Trophoblast cell (in vitro differentiated cells and primary cell): ENCODE measurements at regions not wholly inside any gene's neighbourhood (a gene's known extent, or its start where the extent isn't known, plus 50 kb on each side); places are given as distances from the start of the nearest gene placed in this dataset.

Experiments used
- DNase-seq, 2 donors: peaks; one replicate each; pipeline ENCODE4 v3.0.0-alpha.2; 2016
- H2AFZ ChIP-seq: 2 replicates; pipeline ENCODE4 v1.6.1; 2013; ENCODE audit warnings: low read length, moderate library complexity, mild to moderate bottlenecking; ENCODE audit not compliant: insufficient read depth, poor library complexity
- H2AK5ac ChIP-seq: 2 replicates; pipeline ENCODE4 v1.6.1; 2013; ENCODE audit warnings: mild to moderate bottlenecking, low read length
- H2BK120ac ChIP-seq: 2 replicates; pipeline ENCODE4 v1.6.1; 2013; ENCODE audit warnings: low read length, mild to moderate bottlenecking, moderate library complexity; ENCODE audit not compliant: insufficient read depth, poor library complexity
- H2BK12ac ChIP-seq: 2 replicates; pipeline ENCODE4 v1.6.1; 2013; ENCODE audit warnings: mild to moderate bottlenecking, low read length, moderate library complexity
- H2BK5ac ChIP-seq: 2 replicates; pipeline ENCODE4 v1.6.1; 2013; ENCODE audit warnings: low read length, low read depth, moderate library complexity, mild to moderate bottlenecking; ENCODE audit not compliant: poor library complexity
- H3K14ac ChIP-seq: 2 replicates; pipeline ENCODE4 v1.6.1; 2013; ENCODE audit warnings: mild to moderate bottlenecking, low read length
- H3K18ac ChIP-seq: 2 replicates; pipeline ENCODE4 v1.6.1; 2013; ENCODE audit warnings: mild to moderate bottlenecking, low read length
- H3K23ac ChIP-seq: 2 replicates; pipeline ENCODE4 v1.6.1; 2013; ENCODE audit warnings: low read length
- H3K27ac ChIP-seq: 2 replicates; pipeline ENCODE4 v1.5.1; 2013; ENCODE audit warnings: low read depth, mild to moderate bottlenecking, inconsistent platforms, low read length, moderate library complexity
- H3K27me3 ChIP-seq: 2 replicates; pipeline ENCODE4 v1.6.1; 2013; ENCODE audit warnings: inconsistent platforms, mild to moderate bottlenecking, low read length, moderate library complexity; ENCODE audit not compliant: insufficient read depth
- H3K36me3 ChIP-seq, 2 experiments: 1 replicate in 1 of 2; 2 replicates in 1 of 2; pipeline ENCODE4 v1.6.1; 2013; ENCODE audit warnings: low read length in 2 of 2, mild to moderate bottlenecking in 2 of 2, moderate library complexity in 1 of 2; ENCODE audit not compliant: insufficient read depth in 2 of 2, control insufficient read depth in 1 of 2
- H3K4ac ChIP-seq: 2 replicates; pipeline ENCODE4 v1.6.1; 2013; ENCODE audit warnings: low read depth, mild to moderate bottlenecking, low read length, moderate library complexity
- H3K4me1 ChIP-seq, 2 experiments: 1 replicate in 1 of 2; 2 replicates in 1 of 2; pipeline ENCODE4 v1.6.1; 2013; ENCODE audit warnings: low read length in 2 of 2, mild to moderate bottlenecking in 2 of 2, moderate library complexity in 1 of 2; ENCODE audit not compliant: insufficient read depth in 2 of 2, control insufficient read depth in 1 of 2
- H3K4me2 ChIP-seq: 2 replicates; pipeline ENCODE4 v1.6.1; 2013; ENCODE audit warnings: inconsistent platforms, mild to moderate bottlenecking, low read length, moderate library complexity
- H3K4me3 ChIP-seq: 2 replicates; pipeline ENCODE4 v1.5.1; 2013; ENCODE audit warnings: mild to moderate bottlenecking, low read depth, low read length, inconsistent platforms
- H3K79me1 ChIP-seq: one replicate; pipeline ENCODE4 v1.6.1; 2013; ENCODE audit warnings: low read length
- H3K79me2 ChIP-seq: 2 replicates; pipeline ENCODE4 v1.6.1; 2013; ENCODE audit warnings: low read length, mild to moderate bottlenecking; ENCODE audit not compliant: control insufficient read depth, insufficient read depth, poor library complexity
- H3K9ac ChIP-seq: 2 replicates; pipeline ENCODE4 v1.6.1; 2013; ENCODE audit warnings: mild to moderate bottlenecking, low read length
- H3K9me3 ChIP-seq: 2 replicates; pipeline ENCODE4 v1.6.1; 2013; ENCODE audit warnings: low read depth, mild to moderate bottlenecking, control low read depth, inconsistent platforms, low read length; ENCODE audit not compliant: insufficient read depth
- H4K12ac ChIP-seq: 2 replicates; pipeline ENCODE4 v1.6.1; 2013; ENCODE audit warnings: low read depth, mild to moderate bottlenecking, low read length, moderate library complexity
- H4K8ac ChIP-seq: 2 replicates; pipeline ENCODE4 v1.6.1; 2013; ENCODE audit warnings: low read depth, mild to moderate bottlenecking, low read length, moderate library complexity
- H4K91ac ChIP-seq: one replicate; pipeline ENCODE4 v1.6.1; 2013; ENCODE audit warnings: low read depth, mild to moderate bottlenecking, low read length, moderate library complexity
- WGBS: extraction: QIAGEN DNeasy Blood & Tissue Kit; methylation state at CpG from one replicate; pipeline ENCODE4 v1.1.7; 2013; ENCODE audit warnings: missing lambda C conversion rate; ENCODE audit not compliant: insufficient read length, insufficient coverage; ENCODE audit errors: extremely low coverage; 5-methylcytosine and 5-hydroxymethylcytosine counted together

DNA sequence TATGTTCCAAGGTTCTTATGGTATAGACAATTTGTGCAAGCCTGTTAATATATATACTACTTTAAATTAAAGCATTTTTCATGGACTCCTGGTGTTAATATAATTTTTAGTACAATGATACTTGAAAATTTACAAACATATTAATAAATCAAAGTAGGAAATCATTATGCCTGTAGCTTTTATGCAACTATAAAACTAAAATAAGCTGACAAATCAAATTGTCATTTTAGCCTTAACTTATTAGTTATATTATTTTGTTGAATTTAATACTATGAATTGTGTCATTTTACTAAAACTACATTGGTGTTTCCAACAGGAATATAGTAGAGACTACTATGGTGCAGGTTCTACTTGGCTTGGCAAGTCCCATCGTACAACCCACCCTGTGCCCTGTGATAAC is 96.0 kb downstream of the MED10 start:
- H2BK12ac ChIP-seq = no peak overlapping the region
- WGBS = no CpG with 5 or more reads among the region's 1 CpG

DNA sequence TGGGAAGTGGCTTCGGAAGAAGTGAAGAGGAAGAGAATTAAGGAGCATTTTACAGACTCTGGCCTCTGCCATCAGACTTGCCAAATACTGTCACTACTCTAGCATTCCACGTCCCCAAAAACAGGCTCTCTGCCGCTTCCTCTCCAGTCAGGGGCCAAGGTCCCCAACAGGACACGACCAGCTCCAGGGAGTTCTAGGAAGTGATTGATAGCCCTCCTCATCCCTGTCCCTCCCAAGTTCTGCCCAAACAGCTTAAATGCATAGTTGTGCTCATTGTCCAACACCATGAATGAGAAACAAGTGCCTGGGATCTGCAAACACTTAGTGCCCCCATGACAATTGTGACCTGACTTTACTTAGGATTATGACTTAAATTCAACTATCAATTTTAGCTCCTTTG is 96.5 kb downstream of the MED10 start:
- peaks cover 2% of the 10 kb centered on the region for H3K9me3 ChIP-seq
- H2BK120ac ChIP-seq = no peak overlapping the region
- DNase-seq = no peak

More for the DNA sequence above, 96.0 kb downstream of the MED10 start:
- Histone ChIP-seq H3K4me3 (no peak overlapping the region), H2AK5ac (no peak overlapping the region), H4K12ac (no peak overlapping the region), H3K4me2 (no peak overlapping the region), H3K23ac (no peak overlapping the region), H2BK5ac (no peak overlapping the region), H3K9me3 (peaks cover 2% of the 10 kb centered on the region), H2BK120ac (no peak overlapping the region), H3K27me3 (no peaks in the 10 kb centered on the region), H3K27ac (no peak overlapping the region), H3K79me2 (no peaks in the 10 kb centered on the region), H3K36me3 (no peaks in the 10 kb centered on the region), H3K79me1 (no peaks in the 10 kb centered on the region), H2AFZ (no peak overlapping the region), H3K18ac (no peak overlapping the region), H3K4me1 (no peaks in the 10 kb centered on the region), H3K14ac (no peak overlapping the region), H4K8ac (no peak overlapping the region), H3K9ac (no peak overlapping the region), H3K4ac (no peak overlapping the region), H4K91ac (no peak overlapping the region)
- no peak for DNase-seq

DNA sequence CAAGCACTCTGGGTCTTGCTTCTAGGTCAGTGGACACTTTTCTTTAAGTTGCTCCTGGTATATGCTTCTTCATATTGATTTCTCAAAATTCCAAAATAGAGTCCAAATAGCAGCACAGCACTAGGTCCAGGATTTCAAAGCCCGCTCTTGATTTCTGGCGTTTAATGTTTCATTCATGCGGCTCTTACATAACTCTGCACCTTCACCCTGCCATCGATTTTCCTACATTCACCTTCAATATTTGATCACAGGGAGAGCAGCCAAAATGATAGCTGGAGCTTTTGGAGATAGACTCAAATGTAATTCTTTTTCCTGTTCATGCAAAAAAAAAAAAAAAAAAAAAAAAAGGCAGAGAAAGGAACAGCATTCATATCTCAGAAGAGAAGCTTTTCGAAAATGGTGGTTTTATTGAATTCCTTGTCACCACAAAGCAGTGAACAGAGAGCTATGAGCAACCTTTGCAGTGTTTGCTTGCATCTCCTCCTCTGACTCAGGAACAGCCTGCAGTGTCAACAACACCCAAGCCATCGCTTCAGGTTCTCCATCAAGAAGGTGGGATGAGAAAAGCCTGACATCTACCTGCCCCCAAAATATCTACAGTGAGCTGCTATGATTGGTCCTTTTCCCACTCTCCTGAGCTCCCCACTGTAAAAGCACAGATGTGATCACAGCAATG is 97.8 kb downstream of the MED10 start:
- Histone ChIP-seq H3K36me3 (no peaks in the 10 kb centered on the region), H3K18ac (no peak overlapping the region), H2BK5ac (no peak overlapping the region), H4K8ac (no peak overlapping the region), H3K79me2 (no peaks in the 10 kb centered on the region), H3K23ac (no peak overlapping the region), H3K4ac (no peak overlapping the region), H4K12ac (no peak overlapping the region), H3K4me3 (no peak overlapping the region), H2BK12ac (no peak overlapping the region), H3K9me3 (no peaks in the 10 kb centered on the region), H3K79me1 (no peaks in the 10 kb centered on the region), H3K14ac (no peak overlapping the region), H3K27me3 (no peaks in the 10 kb centered on the region), H2AFZ (no peak overlapping the region), H2AK5ac (no peak overlapping the region), H3K4me1 (no peaks in the 10 kb centered on the region), H3K9ac (no peak overlapping the region), H3K27ac (no peak overlapping the region), H3K4me2 (no peak overlapping the region), H4K91ac (no peak overlapping the region), H2BK120ac (no peak overlapping the region)
- no peak for DNase-seq
- WGBS = no CpG with 5 or more reads among the region's 6 CpGs

More for the DNA sequence above, 96.5 kb downstream of the MED10 start:
- Histone ChIP-seq H3K4me2 (no peak overlapping the region), H3K4me3 (no peak overlapping the region), H3K4me1 (no peaks in the 10 kb centered on the region), H3K27ac (no peak overlapping the region), H4K91ac (no peak overlapping the region), H4K12ac (no peak overlapping the region), H3K79me1 (no peaks in the 10 kb centered on the region), H2AFZ (no peak overlapping the region), H3K79me2 (no peaks in the 10 kb centered on the region), H2AK5ac (no peak overlapping the region), H3K23ac (no peak overlapping the region), H3K27me3 (no peaks in the 10 kb centered on the region), H3K18ac (no peak overlapping the region), H3K9ac (peak overlapping the region; percentile 15), H4K8ac (no peak overlapping the region), H2BK5ac (no peak overlapping the region), H3K36me3 (no peaks in the 10 kb centered on the region), H2BK12ac (no peak overlapping the region), H3K4ac (no peak overlapping the region), H3K14ac (no peak overlapping the region)
- WGBS = no CpG with 5 or more reads among the region's 4 CpGs

DNA sequence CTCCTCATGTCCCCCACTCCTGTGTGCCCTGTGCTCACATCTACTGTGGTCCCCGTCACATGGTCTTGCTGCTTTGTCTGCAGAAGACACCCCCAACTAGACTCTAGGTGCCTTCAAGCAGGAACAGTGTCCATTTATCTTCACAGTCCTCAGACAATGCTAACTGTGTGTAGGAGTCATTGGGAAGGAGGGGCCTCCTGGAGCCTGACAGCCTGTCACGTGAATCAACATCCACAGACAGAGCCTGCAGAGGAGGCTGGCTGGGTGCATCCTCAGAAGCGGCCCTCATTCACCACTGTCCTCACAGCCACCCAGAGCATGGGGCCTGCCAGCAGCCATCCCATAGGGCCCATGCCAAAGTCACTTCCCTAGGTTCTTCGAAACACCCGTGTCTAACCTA is 98.7 kb downstream of the MED10 start:
- H3K79me2 ChIP-seq = no peaks in the 10 kb centered on the region
- no peak overlapping the region for H2AFZ ChIP-seq
- H2BK12ac ChIP-seq = no peak overlapping the region
- no peak overlapping the region for H2AK5ac ChIP-seq
- no peak overlapping the region for H3K4me3 ChIP-seq
- H4K91ac ChIP-seq = no peak overlapping the region
- no peak overlapping the region for H3K9ac ChIP-seq
- H3K4me1 ChIP-seq = no peaks in the 10 kb centered on the region
- no peak overlapping the region for H3K4ac ChIP-seq
- no peaks in the 10 kb centered on the region for H3K79me1 ChIP-seq
- H3K27ac ChIP-seq = no peak overlapping the region
- no peak overlapping the region for H2BK120ac ChIP-seq
- H3K4me2 ChIP-seq = no peak overlapping the region
- no peak overlapping the region for H3K14ac ChIP-seq
- H3K23ac ChIP-seq = no peak overlapping the region
- H3K27me3 ChIP-seq = no peaks in the 10 kb centered on the region
- no CpG with 5 or more reads among the region's 5 CpGs for WGBS
- no peak overlapping the region for H4K8ac ChIP-seq
- no peaks in the 10 kb centered on the region for H3K9me3 ChIP-seq
- no peak for DNase-seq
- no peaks in the 10 kb centered on the region for H3K36me3 ChIP-seq
- no peak overlapping the region for H2BK5ac ChIP-seq
- no peak overlapping the region for H3K18ac ChIP-seq
- no peak overlapping the region for H4K12ac ChIP-seq
